Lower lobe of right lung (tissue), 2 donors: ENCODE measurements at regions not wholly inside any gene's neighbourhood (a gene's known extent, or its start where the extent isn't known, plus 50 kb on each side); places are given as distances from the start of the nearest gene placed in this dataset.
A peak's percentile ranks its signal among the peaks of the same experiment; 100 is the strongest.

Experiments
- ATAC-seq, 2 donors: fragments of 200-7000 bp; cut with Tn5 transposase; one replicate each; pipeline ENCODE4 v1.9.1; 2020 to 2022; ENCODE audit warnings: mild to moderate bottlenecking in 2 of 2, moderate library complexity in 2 of 2
- DNase-seq: peaks from one replicate; pipeline ENCODE4 v3.0.0-alpha.2; 2020
- H3K27ac ChIP-seq: fragments of 200-600 bp; one replicate; pipeline ENCODE4 v1.8.0; 2022
- H3K27me3 ChIP-seq: fragments of 200-600 bp; one replicate; pipeline ENCODE4 v1.8.0; 2022; ENCODE audit warnings: low read depth
- H3K36me3 ChIP-seq: fragments of 200-600 bp; one replicate; pipeline ENCODE4 v1.8.0; 2022; ENCODE audit warnings: mild to moderate bottlenecking
- H3K4me1 ChIP-seq: fragments of 200-600 bp; one replicate; pipeline ENCODE4 v1.8.0; 2022
- H3K4me3 ChIP-seq: fragments of 200-600 bp; one replicate; pipeline ENCODE4 v1.8.0; 2022; ENCODE audit warnings: mild to moderate bottlenecking
- H3K9me3 ChIP-seq: fragments of 200-600 bp; one replicate; pipeline ENCODE4 v1.8.0; 2022
- intact Hi-C: fragments of 100-400 bp; cut with DNase I; formaldehyde crosslinking; loops from one replicate; pipeline ENCODE4 v1.11.0; 2022
- TF ChIP-seq, protein P1 (sequence below): fragments of 200-600 bp; IDR thresholded peaks from one replicate; pipeline ENCODE4 v1.8.0; 2022; ENCODE audit warnings: antibody characterized with exemption, mild to moderate bottlenecking
- donor health status: DM: no; HTN: yes; CAD: no; lungs with severe emphysema.

- Histone ChIP-seq H3K27ac (no peak overlapping the region), H3K27me3 (no peaks in the 10 kb centered on the region), H3K36me3 (no peaks in the 10 kb centered on the region), H3K4me3 (no peak overlapping the region), H3K9me3 (no peaks in the 10 kb centered on the region), H3K4me1 (no peaks in the 10 kb centered on the region)
- peak in 1 of 2 donors; percentile 51 for ATAC-seq
- no peak for DNase-seq
- intact Hi-C loops, result no loop called here
- TF ChIP-seq, protein P1, sequence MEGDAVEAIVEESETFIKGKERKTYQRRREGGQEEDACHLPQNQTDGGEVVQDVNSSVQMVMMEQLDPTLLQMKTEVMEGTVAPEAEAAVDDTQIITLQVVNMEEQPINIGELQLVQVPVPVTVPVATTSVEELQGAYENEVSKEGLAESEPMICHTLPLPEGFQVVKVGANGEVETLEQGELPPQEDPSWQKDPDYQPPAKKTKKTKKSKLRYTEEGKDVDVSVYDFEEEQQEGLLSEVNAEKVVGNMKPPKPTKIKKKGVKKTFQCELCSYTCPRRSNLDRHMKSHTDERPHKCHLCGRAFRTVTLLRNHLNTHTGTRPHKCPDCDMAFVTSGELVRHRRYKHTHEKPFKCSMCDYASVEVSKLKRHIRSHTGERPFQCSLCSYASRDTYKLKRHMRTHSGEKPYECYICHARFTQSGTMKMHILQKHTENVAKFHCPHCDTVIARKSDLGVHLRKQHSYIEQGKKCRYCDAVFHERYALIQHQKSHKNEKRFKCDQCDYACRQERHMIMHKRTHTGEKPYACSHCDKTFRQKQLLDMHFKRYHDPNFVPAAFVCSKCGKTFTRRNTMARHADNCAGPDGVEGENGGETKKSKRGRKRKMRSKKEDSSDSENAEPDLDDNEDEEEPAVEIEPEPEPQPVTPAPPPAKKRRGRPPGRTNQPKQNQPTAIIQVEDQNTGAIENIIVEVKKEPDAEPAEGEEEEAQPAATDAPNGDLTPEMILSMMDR, result peak; percentile 53
These were observed 66.1 kb upstream of the NXPH2 start for GRCh38 chr2:138846216-138846821.

DNA sequence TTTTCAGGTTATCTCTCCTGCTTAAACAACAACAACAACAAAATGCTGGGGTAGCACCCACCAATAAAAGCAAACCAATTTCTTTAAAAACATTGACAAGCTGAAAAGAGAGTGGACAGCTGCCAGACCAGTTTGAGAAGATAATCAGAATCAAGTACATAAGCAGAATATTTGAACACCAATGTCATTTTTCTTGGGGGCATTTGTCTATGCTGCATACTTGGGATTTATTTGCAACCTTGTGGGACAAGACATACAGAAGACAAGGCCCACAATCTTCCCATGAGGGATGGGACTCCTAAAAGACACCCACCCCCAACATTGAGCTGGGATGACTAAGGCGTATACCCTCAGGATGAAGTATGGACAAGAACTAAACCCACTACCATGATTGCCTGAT is 62.2 kb upstream of the NXPH2 start:
- H3K9me3 ChIP-seq, result no peaks in the 10 kb centered on the region
- intact Hi-C loops, result no loop called here
- H3K4me1 ChIP-seq, result no peaks in the 10 kb centered on the region
- ATAC-seq (no peak), DNase-seq (no peak)
- H3K36me3 ChIP-seq, result no peaks in the 10 kb centered on the region
- TF ChIP-seq, protein P1, result no peak
- H3K27me3 ChIP-seq, result no peaks in the 10 kb centered on the region
- no peak overlapping the region for H3K27ac ChIP-seq
- no peak overlapping the region for H3K4me3 ChIP-seq

- no peak overlapping the region for H3K4me3 ChIP-seq
- no peaks in the 10 kb centered on the region for H3K27me3 ChIP-seq
- no peak for DNase-seq
- H3K36me3 ChIP-seq, result no peaks in the 10 kb centered on the region
- H3K9me3 ChIP-seq, result no peaks in the 10 kb centered on the region
- H3K4me1 ChIP-seq, result no peaks in the 10 kb centered on the region
- no peak for ATAC-seq
- TF ChIP-seq, protein P1, result no peak
- H3K27ac ChIP-seq, result no peak overlapping the region
- intact Hi-C loops, result no loop called here
These were observed 61.3 kb upstream of the NXPH2 start for GRCh38 chr2:138841459-138841858.

GRCh38 chr2:138838851-138839620 is 58.8 kb upstream of the NXPH2 start:
- ATAC-seq (no peak), DNase-seq (no peak)
- Histone ChIP-seq H3K4me1 (no peaks in the 10 kb centered on the region), H3K36me3 (no peaks in the 10 kb centered on the region), H3K9me3 (no peaks in the 10 kb centered on the region), H3K27ac (no peak overlapping the region), H3K27me3 (no peaks in the 10 kb centered on the region), H3K4me3 (no peak overlapping the region)
- intact Hi-C loops, result no loop called here
- TF ChIP-seq, protein P1, result no peak

DNA sequence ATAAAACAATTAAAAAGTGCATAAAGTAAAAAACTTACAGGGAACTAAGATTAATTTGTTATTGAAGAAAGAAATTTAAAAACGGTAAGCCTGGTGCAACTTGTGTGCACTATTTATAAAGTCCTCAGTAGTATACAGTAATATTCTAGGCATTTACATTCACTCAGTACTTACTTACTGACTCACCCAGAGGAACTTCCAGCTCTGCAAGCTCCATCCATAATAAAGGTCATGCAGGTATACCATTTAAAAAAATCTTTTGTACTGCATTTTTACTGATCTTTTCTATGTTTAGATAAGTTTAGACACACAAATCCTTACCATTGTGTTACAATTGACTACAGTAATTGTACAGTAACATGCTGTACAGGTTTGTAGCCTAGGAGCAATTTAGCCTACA is 51.5 kb upstream of the NXPH2 start:
- H3K4me1 ChIP-seq, result no peaks in the 10 kb centered on the region
- no peaks in the 10 kb centered on the region for H3K27me3 ChIP-seq
- H3K27ac ChIP-seq, result no peak overlapping the region
- TF ChIP-seq, protein P1, result no peak
- intact Hi-C loops, result no loop called here
- no peaks in the 10 kb centered on the region for H3K9me3 ChIP-seq
- ATAC-seq (no peak), DNase-seq (no peak)
- H3K36me3 ChIP-seq, result no peaks in the 10 kb centered on the region
- H3K4me3 ChIP-seq, result no peak overlapping the region
